GM21529 (cell line): ENCODE measurements at regions not wholly inside any gene's neighbourhood (a gene's known extent, or its start where the extent isn't known, plus 50 kb on each side); places are given as distances from the start of the nearest gene placed in this dataset.

Experiments
- ATAC-seq: cut with Tn5 transposase; IDR thresholded peaks from one replicate; pipeline ENCODE4 v1.9.1; 2021; ENCODE audit not compliant: unreplicated experiment

- no peak for ATAC-seq
Measured at GRCh38 chr2:106628377-106628776, 141.2 kb downstream of the CD8B2 start.

GRCh38 chr2:106629981-106630380 is 142.8 kb downstream of the CD8B2 start:
- ATAC-seq = no peak

GRCh38 chr2:106631281-106631680 is 144.1 kb downstream of the CD8B2 start:
- ATAC-seq = no peak

GRCh38 chr2:106638043-106638442 is 150.9 kb downstream of the CD8B2 start:
- no peak for ATAC-seq

GRCh38 chr2:106638580-106638979 is 151.4 kb downstream of the CD8B2 start:
- no peak for ATAC-seq

GRCh38 chr2:106642679-106643078 is 155.5 kb downstream of the CD8B2 start:
- no peak for ATAC-seq

GRCh38 chr2:106644623-106645022 is 157.5 kb downstream of the CD8B2 start:
- ATAC-seq = no peak

- no peak for ATAC-seq
Measured at GRCh38 chr2:106646605-106647004, 159.4 kb downstream of the CD8B2 start.

- no peak for ATAC-seq
Measured at GRCh38 chr2:106649306-106649705, 162.1 kb downstream of the CD8B2 start.

- no peak for ATAC-seq
Measured at GRCh38 chr2:106653465-106653864, 166.3 kb downstream of the CD8B2 start.

GRCh38 chr2:106658616-106659015 is 171.5 kb downstream of the CD8B2 start:
- ATAC-seq = no peak

- ATAC-seq = peak; percentile 91
Measured at GRCh38 chr2:106664669-106665068, 177.5 kb downstream of the CD8B2 start.

GRCh38 chr2:106667478-106668070 is 180.4 kb downstream of the CD8B2 start:
- no peak for ATAC-seq

- ATAC-seq = no peak
Measured at GRCh38 chr2:106685180-106685897, 198.2 kb downstream of the CD8B2 start.

GRCh38 chr2:106686814-106687213 is 199.2 kb downstream of the ST6GAL2 start:
- ATAC-seq = no peak

- ATAC-seq = no peak
Measured at GRCh38 chr2:106694964-106695470, 190.9 kb downstream of the ST6GAL2 start.

GRCh38 chr2:106695919-106696318 is 190.0 kb downstream of the ST6GAL2 start:
- ATAC-seq = no peak

GRCh38 chr2:106700616-106701015 is 185.4 kb downstream of the ST6GAL2 start:
- no peak for ATAC-seq

- no peak for ATAC-seq
Measured at GRCh38 chr2:106701203-106702022, 184.6 kb downstream of the ST6GAL2 start.

- no peak for ATAC-seq
Measured at GRCh38 chr2:106703161-106703560, 182.8 kb downstream of the ST6GAL2 start.

- ATAC-seq = no peak
Measured at GRCh38 chr2:106704798-106705197, 181.2 kb downstream of the ST6GAL2 start.

GRCh38 chr2:106705877-106706276 is 180.1 kb downstream of the ST6GAL2 start:
- no peak for ATAC-seq
